Panc1 (cell line): ENCODE measurements at regions not wholly inside any gene's neighbourhood (a gene's known extent, or its start where the extent isn't known, plus 50 kb on each side); places are given as distances from the start of the nearest gene placed in this dataset.

ENCODE experiments used
- ATAC-seq: fragments of 200-7000 bp; cut with Tn5 transposase; 2 replicates; pipeline ENCODE4 v1.9.1; 2020; ENCODE audit warnings: mild to moderate bottlenecking, moderate library complexity
- BruUV-seq: library from RNA; stranded (reverse); fragments of 400-500 nt; replicated peaks from 2 replicates; lab custom pipeline; 2021; lab: Mats Ljungman, UMichigan
- CTCF ChIA-PET: fragments of 300-600 bp; sonication (Branson Sonifier 250); formaldehyde crosslinking; loops from one replicate; lab custom pipeline; 2022; ENCODE audit warnings: antibody characterized with exemption; lab: Charles Lee
- POLR2A ChIA-PET: fragments of 300-600 bp; sonication (Branson Sonifier 250); formaldehyde crosslinking; loops from one replicate; lab custom pipeline; 2022; ENCODE audit warnings: antibody characterized with exemption; lab: Charles Lee
- DNase-seq: peaks from one replicate; pipeline ENCODE4 v3.0.0-alpha.2; 2010; ENCODE audit warnings: low read depth, low spot score
- H3K27ac ChIP-seq: 2 replicates; pipeline ENCODE4 v1.5.1; 2011; ENCODE audit warnings: mild to moderate bottlenecking, low read length, inconsistent platforms
- H3K27me3 ChIP-seq: fragments of 200-500 bp; sonication (Bioruptor generic); 2 replicates; pipeline ENCODE4 v1.6.0; 2014; ENCODE audit warnings: low read length, inconsistent platforms; ENCODE audit not compliant: control insufficient read depth, insufficient read depth
- H3K36me3 ChIP-seq: fragments of 200-500 bp; sonication (Bioruptor generic); 2 replicates; pipeline ENCODE4 v1.5.1; 2014; ENCODE audit warnings: inconsistent platforms, mild to moderate bottlenecking, low read length, moderate library complexity; ENCODE audit not compliant: control insufficient read depth, insufficient read depth
- H3K4me1 ChIP-seq: 2 replicates; pipeline ENCODE4 v1.5.1; 2011; ENCODE audit warnings: inconsistent platforms, mild to moderate bottlenecking, low read length, moderate library complexity; ENCODE audit not compliant: control insufficient read depth, insufficient read depth
- H3K4me3 ChIP-seq, 2 experiments: 2 replicates each; pipeline ENCODE4 v1.5.1; 2011 to 2012; ENCODE audit warnings: low read depth in 2 of 2, low read length in 2 of 2, mild to moderate bottlenecking in 2 of 2, inconsistent platforms in 1 of 2, moderate library complexity in 1 of 2
- H3K9me3 ChIP-seq: fragments of 200-500 bp; sonication (Bioruptor generic); 2 replicates; pipeline ENCODE4 v1.5.1; 2014; ENCODE audit warnings: low read depth, mild to moderate bottlenecking, inconsistent platforms, low read length, moderate library complexity; ENCODE audit not compliant: control insufficient read depth, insufficient read depth
- POLR2AphosphoS5 ChIP-seq: IDR thresholded peaks from 2 replicates; pipeline ENCODE4 v1.6.1; 2012; ENCODE audit warnings: mild to moderate bottlenecking, low read depth, low read length, moderate library complexity
- REST ChIP-seq, 2 experiments: IDR thresholded peaks; 2 replicates each; pipeline ENCODE4 v1.6.1; 2011 to 2012; ENCODE audit warnings: low read depth in 2 of 2, control low read depth in 1 of 2, low read length in 1 of 2, mild to moderate bottlenecking in 1 of 2, moderate library complexity in 1 of 2; ENCODE audit not compliant: insufficient read depth in 1 of 2
- SIN3A ChIP-seq: IDR thresholded peaks from 2 replicates; pipeline ENCODE4 v1.6.1; 2012; ENCODE audit warnings: low read depth, mild to moderate bottlenecking, low read length, moderate library complexity, borderline replicate concordance; ENCODE audit not compliant: insufficient read depth
- TCF7L2 ChIP-seq: IDR thresholded peaks from 2 replicates; pipeline ENCODE4 v1.6.1; 2011; ENCODE audit warnings: mild to moderate bottlenecking, low read depth, low read length, inconsistent platforms
- in situ Hi-C: cut with HindIII; loops from 2 replicates; pipeline ENCODE4 v1.10.0; 2016; ENCODE audit warnings: low sequenced_read_pairs, low pct_unique_long_range_greater_than_20kb
- intact Hi-C: fragments of 100-400 bp; cut with micrococcal nuclease; formaldehyde crosslinking; loops from one replicate; pipeline ENCODE4 v1.10.0; 2022; ENCODE audit not compliant: unreplicated experiment
- TF ChIP-seq, protein P1 (sequence below): fragments of 450-650 bp; IDR thresholded peaks from 2 replicates; pipeline ENCODE4 v1.5.1; 2017; ENCODE audit warnings: mild to moderate bottlenecking

DNA sequence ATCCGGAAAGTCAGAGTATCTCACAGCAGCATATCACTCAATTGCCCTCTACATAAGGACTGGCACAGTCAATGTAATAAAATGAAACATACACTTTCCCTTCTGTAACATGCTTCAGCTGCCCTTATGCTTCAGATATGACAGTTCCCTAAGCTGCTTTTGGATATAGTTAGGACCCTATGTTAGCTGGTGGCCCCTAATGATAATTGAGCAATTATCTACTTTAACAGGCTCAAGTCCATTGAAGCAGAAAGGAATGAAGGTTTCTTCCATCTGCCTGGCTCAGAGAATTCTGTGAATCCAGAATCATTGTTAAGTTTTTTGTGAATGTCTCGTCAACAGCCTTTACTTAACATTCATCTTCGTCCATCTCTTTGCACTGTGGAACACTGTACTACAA, 951.2 kb upstream of the DIAPH2 start:
- ChIA-PET CTCF (no interaction called here), POLR2A (no interaction called here)
- in situ Hi-C loops: no loop called here
- TF ChIP-seq TCF7L2 (no peak), SIN3A (no peak), POLR2AphosphoS5 (no peak), REST (IDR thresholded peaks at IDR 0.05; ENCODE audit: insufficient read depth in 1 of 2, low read depth in 2 of 2, low read length in 1 of 2) (no peak)
- TF ChIP-seq, protein P1, sequence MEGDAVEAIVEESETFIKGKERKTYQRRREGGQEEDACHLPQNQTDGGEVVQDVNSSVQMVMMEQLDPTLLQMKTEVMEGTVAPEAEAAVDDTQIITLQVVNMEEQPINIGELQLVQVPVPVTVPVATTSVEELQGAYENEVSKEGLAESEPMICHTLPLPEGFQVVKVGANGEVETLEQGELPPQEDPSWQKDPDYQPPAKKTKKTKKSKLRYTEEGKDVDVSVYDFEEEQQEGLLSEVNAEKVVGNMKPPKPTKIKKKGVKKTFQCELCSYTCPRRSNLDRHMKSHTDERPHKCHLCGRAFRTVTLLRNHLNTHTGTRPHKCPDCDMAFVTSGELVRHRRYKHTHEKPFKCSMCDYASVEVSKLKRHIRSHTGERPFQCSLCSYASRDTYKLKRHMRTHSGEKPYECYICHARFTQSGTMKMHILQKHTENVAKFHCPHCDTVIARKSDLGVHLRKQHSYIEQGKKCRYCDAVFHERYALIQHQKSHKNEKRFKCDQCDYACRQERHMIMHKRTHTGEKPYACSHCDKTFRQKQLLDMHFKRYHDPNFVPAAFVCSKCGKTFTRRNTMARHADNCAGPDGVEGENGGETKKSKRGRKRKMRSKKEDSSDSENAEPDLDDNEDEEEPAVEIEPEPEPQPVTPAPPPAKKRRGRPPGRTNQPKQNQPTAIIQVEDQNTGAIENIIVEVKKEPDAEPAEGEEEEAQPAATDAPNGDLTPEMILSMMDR: no peak
- H3K27me3 ChIP-seq: no peaks in the 10 kb centered on the region
- no peaks in the 10 kb centered on the region for H3K9me3 ChIP-seq
- ATAC-seq (no peak), DNase-seq (no peak)
- no peaks in the 10 kb centered on the region for H3K4me1 ChIP-seq
- no peaks in the 10 kb centered on the region for H3K36me3 ChIP-seq
- H3K27ac ChIP-seq: no peak overlapping the region
- BruUV-seq: no TSS peak
- H3K4me3 ChIP-seq: no peak overlapping the region
- intact Hi-C loops: no loop called here

- Histone ChIP-seq H3K4me1 (no peaks in the 10 kb centered on the region), H3K9me3 (no peaks in the 10 kb centered on the region), H3K27me3 (no peaks in the 10 kb centered on the region), H3K4me3 (no peak overlapping the region), H3K36me3 (no peaks in the 10 kb centered on the region), H3K27ac (no peak overlapping the region)
- BruUV-seq: no TSS peak
- DNase-seq (no peak), ATAC-seq (no peak)
- POLR2A ChIA-PET: no interaction called here
- in situ Hi-C loops (no loop called here), intact Hi-C loops (no loop called here)
- TF ChIP-seq REST (IDR thresholded peaks at IDR 0.05; ENCODE audit: insufficient read depth in 1 of 2, low read depth in 2 of 2, low read length in 1 of 2) (no peak), POLR2AphosphoS5 (no peak), TCF7L2 (no peak), SIN3A (no peak)
- TF ChIP-seq, protein P1: no peak
- CTCF ChIA-PET: no interaction called here
These were observed 930.2 kb upstream of the DIAPH2 start for GRCh38 chrX:95754411-95754810.
